RWPE1 (cell line): ENCODE measurements at regions not wholly inside any gene's neighbourhood (a gene's known extent, or its start where the extent isn't known, plus 50 kb on each side); places are given as distances from the start of the nearest gene placed in this dataset.

Experiments used
- CTCF ChIA-PET: fragments of 350-600 bp; sonication (Branson Sonifier 250); formaldehyde crosslinking; extraction: SDS; loops from one replicate; lab custom pipeline; 2021; lab: Yijun Ruan, JAX
- POLR2A ChIA-PET: fragments of 400-600 bp; formaldehyde crosslinking; extraction: SDS; loops from one replicate; lab custom pipeline; 2020; ENCODE audit warnings: antibody characterized with exemption; ENCODE audit not compliant: low non-redundant PET; lab: Yijun Ruan, JAX
- DNase-seq: peaks from one replicate; pipeline ENCODE4 v3.0.0; 2012; ENCODE audit warnings: low spot score
- H3K27ac ChIP-seq: fragments of 450-650 bp; 2 replicates; pipeline ENCODE4 v1.5.1; 2017
- CTCF ChIP-seq: fragments of 450-650 bp; conservative IDR thresholded peaks from 2 replicates; pipeline ENCODE4 v1.5.1; 2017; ENCODE audit warnings: low read depth, mild to moderate bottlenecking

GRCh38 chr4:33316033-33316432, 2595.9 kb downstream of the PCDH7 start:
- no peak for TF ChIP-seq CTCF
- no peak overlapping the region for H3K27ac ChIP-seq
- DNase-seq: no peak
- ChIA-PET POLR2A (no interaction called here), CTCF (no interaction called here)

GRCh38 chr4:33316578-33316977, 2596.4 kb downstream of the PCDH7 start:
- no peak for TF ChIP-seq CTCF
- ChIA-PET POLR2A (no interaction called here), CTCF (no interaction called here)
- no peak overlapping the region for H3K27ac ChIP-seq
- DNase-seq: no peak

GRCh38 chr4:33323393-33323792, 2603.2 kb downstream of the PCDH7 start:
- no peak for DNase-seq
- CTCF ChIA-PET: no interaction called here
- POLR2A ChIA-PET: no interaction called here
- TF ChIP-seq CTCF: no peak
- H3K27ac ChIP-seq: no peak overlapping the region

- POLR2A ChIA-PET: no interaction called here
- no peak overlapping the region for H3K27ac ChIP-seq
- no peak for DNase-seq
- TF ChIP-seq CTCF: no peak
- CTCF ChIA-PET: no interaction called here
Measured at GRCh38 chr4:33334416-33334815, 2614.2 kb downstream of the PCDH7 start.

GRCh38 chr4:33339762-33340161, 2619.6 kb downstream of the PCDH7 start:
- POLR2A ChIA-PET: no interaction called here
- no peak for DNase-seq
- TF ChIP-seq CTCF: no peak
- CTCF ChIA-PET: no interaction called here
- no peak overlapping the region for H3K27ac ChIP-seq

- no peak for DNase-seq
- POLR2A ChIA-PET: no interaction called here
- CTCF ChIA-PET: no interaction called here
- no peak for TF ChIP-seq CTCF
- H3K27ac ChIP-seq: no peak overlapping the region
Measured at GRCh38 chr4:33340168-33340567, 2620.0 kb downstream of the PCDH7 start.

GRCh38 chr4:33349376-33349775, 2629.2 kb downstream of the PCDH7 start:
- POLR2A ChIA-PET: no interaction called here
- CTCF ChIA-PET: no interaction called here
- no peak overlapping the region for H3K27ac ChIP-seq
- TF ChIP-seq CTCF: no peak
- DNase-seq: no peak
